Lower leg skin (tissue), 4 donors: ENCODE measurements at regions not wholly inside any gene's neighbourhood (a gene's known extent, or its start where the extent isn't known, plus 50 kb on each side); places are given as distances from the start of the nearest gene placed in this dataset.

Experiments used
- DNase-seq, 2 donors: peaks; one replicate each; pipeline ENCODE4 v3.0.0-alpha.2; 2019; ENCODE audit warnings: low spot score in 2 of 2
- H3K4me3 ChIP-seq: fragments of 200-600 bp; sonication (generic); 2 replicates; pipeline ENCODE4 v1.5.1; 2017; ENCODE audit warnings: mild to moderate bottlenecking, low read depth; ENCODE audit not compliant: poor library complexity, severe bottlenecking
- POLR2A ChIP-seq, 2 donors: fragments of 450-650 bp; IDR thresholded peaks; one replicate each; pipeline ENCODE4 v1.6.1; 2016 to 2017; ENCODE audit warnings: antibody characterized with exemption in 2 of 2, mild to moderate bottlenecking in 1 of 2, moderate library complexity in 1 of 2
- WGBS, 2 donors: methylation state at CpG; one replicate each; pipeline ENCODE4 v1.1.5; 2018; 5-methylcytosine and 5-hydroxymethylcytosine counted together
- intact Hi-C: fragments of 100-400 bp; cut with DNase I; formaldehyde crosslinking; loops from one replicate; pipeline ENCODE4 v1.15.0; 2023; ENCODE audit warnings: low total_unique reads
- TF ChIP-seq, protein P1 (sequence below), 3 donors: fragments of 450-650 bp; IDR thresholded peaks; one replicate each; pipeline ENCODE4 v1.5.1; 2016; ENCODE audit warnings: antibody characterized with exemption in 3 of 3, mild to moderate bottlenecking in 3 of 3, moderate library complexity in 2 of 3

DNA sequence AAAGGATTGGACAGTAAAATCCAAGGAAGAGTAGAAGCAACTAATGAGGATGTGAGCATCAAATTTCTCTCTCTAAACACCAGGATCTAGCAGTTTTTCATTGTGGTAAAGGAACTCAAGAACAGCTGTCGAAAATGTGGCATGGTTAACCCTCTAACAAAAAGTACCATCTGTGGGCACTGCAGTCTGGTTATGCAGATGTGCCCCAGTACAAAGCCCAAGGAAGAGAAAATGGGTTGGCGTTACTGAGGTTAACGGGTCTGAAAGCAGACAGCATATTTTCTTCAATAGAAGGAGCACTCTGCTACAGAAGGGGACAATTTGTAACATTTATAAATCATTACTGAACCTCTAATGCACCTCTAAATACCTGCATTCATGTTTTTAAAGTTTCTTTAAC lies 253.0 kb upstream of the HNRNPA3 start:
- intact Hi-C loops, result no loop called here
- DNase-seq, result no peak
- TF ChIP-seq, protein P1, sequence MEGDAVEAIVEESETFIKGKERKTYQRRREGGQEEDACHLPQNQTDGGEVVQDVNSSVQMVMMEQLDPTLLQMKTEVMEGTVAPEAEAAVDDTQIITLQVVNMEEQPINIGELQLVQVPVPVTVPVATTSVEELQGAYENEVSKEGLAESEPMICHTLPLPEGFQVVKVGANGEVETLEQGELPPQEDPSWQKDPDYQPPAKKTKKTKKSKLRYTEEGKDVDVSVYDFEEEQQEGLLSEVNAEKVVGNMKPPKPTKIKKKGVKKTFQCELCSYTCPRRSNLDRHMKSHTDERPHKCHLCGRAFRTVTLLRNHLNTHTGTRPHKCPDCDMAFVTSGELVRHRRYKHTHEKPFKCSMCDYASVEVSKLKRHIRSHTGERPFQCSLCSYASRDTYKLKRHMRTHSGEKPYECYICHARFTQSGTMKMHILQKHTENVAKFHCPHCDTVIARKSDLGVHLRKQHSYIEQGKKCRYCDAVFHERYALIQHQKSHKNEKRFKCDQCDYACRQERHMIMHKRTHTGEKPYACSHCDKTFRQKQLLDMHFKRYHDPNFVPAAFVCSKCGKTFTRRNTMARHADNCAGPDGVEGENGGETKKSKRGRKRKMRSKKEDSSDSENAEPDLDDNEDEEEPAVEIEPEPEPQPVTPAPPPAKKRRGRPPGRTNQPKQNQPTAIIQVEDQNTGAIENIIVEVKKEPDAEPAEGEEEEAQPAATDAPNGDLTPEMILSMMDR (IDR thresholded peaks at IDR 0.05), result no peak
- TF ChIP-seq POLR2A (IDR thresholded peaks at IDR 0.05), result no peak
- 43 to 64% methylated on average over 3 of the region's 3 CpGs for WGBS, 2 donors
- no peak overlapping the region for H3K4me3 ChIP-seq

DNA sequence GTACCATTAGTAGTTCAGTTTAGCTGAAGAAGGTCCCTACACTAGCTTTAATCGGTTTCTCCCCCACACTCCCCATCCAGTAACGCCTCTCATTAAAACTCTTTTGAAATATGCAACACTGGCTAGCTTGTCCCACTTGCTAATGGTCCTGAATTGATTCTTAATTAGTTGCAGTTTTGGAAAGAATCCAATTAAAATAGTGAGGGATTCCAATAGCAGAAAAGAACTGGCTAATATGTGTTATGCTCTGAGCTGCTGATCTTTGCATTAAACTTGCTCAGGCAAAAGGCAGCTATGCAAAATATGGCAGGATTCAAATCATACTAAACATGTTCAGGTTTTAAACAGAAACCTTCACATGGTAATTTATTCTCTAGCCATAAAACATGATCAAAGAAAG lies 252.5 kb upstream of the HNRNPA3 start:
- 42 to 56% methylated on average over 2 of the region's 2 CpGs for WGBS, 2 donors
- no peak for TF ChIP-seq POLR2A (IDR thresholded peaks at IDR 0.05)
- TF ChIP-seq, protein P1 (IDR thresholded peaks at IDR 0.05), result no peak
- intact Hi-C loops, result no loop called here
- H3K4me3 ChIP-seq, result no peak overlapping the region
- no peak for DNase-seq

DNA sequence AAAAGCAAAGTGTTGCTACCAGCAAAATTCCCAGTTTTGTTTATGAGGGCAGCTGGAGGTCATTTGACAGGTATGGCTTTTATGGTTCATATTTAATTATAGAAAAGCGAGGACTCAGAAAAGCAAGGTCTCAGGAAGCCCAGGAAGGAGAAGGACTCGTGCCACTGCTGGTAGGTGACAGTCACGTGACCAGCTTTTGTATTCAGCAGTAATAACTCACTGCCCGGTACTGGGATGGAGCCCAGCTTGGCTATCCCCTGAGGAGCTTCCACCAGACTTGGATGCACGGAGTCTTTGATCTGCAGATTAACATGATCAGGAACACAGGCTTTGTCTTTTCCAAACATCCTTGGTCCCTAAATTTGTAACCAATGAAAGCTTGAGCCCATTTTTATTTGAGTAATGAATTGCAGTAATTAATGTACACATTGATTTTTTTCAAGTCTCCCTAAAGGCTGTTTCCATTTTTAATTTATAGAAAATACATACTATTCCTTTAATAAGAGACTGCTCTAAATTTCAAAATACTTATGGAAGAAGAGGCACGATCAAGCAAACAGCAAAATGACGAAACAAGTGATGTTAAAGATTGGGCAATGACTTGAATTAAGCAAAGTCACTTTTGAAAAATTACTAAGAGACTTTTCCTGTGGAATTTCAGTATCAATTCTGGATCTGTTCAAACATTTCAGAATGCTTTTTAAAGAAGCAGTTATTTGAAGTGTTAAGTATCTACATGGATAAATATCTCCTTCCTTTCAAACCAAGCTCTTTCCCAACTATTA lies 251.7 kb upstream of the HNRNPA3 start:
- WGBS, 2 donors, result 36 to 41% methylated on average over 7 of the region's 7 CpGs
- DNase-seq, result no peak
- H3K4me3 ChIP-seq, result no peak overlapping the region
- intact Hi-C loops, result no loop called here
- TF ChIP-seq, protein P1 (IDR thresholded peaks at IDR 0.05), result no peak
- TF ChIP-seq POLR2A (IDR thresholded peaks at IDR 0.05), result no peak

DNA sequence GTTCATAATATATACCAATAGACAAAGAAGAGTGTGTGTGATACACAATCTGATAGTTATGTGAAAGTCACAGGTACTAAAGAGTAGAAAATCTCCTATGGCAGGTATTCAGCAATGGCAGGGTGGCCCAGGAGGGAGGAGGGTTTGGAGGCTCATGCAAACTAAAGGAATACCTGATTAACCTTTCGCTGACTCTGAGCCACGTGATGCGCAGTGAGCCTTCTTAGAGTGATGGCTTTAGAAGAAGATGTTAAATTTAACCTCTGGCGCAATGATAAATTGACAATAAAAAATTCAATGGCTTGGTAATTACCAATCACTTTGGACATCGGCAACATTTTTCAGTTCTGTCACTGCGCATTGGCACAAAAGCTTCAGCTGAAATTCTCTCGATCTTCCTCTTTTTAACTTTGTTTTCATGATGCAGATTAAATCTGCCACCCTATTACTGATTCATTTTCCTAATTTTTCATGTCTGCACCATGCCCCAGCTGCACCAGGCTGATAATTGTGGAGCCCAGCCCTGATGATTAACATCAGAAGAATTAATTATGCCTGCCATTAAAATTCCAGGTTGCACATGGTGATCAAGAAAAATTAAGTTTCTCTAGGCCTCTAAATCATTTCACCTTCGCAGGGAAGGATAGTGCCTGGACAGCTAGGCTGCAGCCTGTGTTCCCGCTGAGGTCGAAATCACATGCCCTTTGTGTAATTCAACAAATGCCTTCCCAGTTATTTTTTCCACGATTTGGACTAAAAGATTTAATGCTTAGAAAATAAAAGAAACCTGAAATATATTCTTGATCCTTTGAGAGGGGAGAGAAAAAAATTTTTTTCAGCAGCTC lies 250.6 kb upstream of the HNRNPA3 start:
- TF ChIP-seq POLR2A (IDR thresholded peaks at IDR 0.05), result no peak
- H3K4me3 ChIP-seq, result no peak overlapping the region
- DNase-seq, result no peak
- intact Hi-C loops, result no loop called here
- 76 to 78% methylated on average over 11 of the region's 11 CpGs for WGBS, 2 donors

DNA sequence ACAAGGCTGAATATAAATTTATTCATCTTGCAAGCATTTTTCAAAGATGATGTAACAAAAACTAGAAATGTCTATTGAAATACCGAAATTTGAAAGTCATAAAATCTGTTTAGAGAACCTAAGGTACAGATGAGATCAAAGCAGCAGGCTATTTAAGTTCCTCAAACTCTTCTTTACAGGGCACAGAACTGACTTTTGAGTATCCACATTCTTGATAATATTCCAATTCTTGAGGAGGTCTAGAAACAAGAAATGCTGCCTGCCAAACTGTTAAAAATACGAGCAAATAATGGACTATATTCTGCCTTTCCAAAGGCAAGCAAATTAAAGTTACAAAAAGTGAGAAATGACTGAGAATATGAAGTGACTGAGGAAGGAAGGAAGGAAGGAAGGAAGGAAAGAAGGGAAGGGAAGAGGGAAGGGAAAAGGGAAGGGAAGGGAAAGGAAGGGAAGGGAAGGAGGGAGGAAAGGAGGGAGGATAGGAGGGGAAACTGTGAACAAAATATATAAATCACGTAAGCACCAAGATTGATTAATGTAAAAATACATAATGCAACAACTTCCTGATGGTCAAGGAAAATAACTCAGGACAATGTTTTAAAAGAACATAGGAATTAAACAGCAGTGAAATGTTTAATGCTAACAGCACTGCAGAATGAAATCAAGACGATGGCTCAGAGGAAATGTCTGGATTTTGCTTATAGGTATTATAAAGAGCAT lies 248.9 kb upstream of the HNRNPA3 start:
- WGBS, 2 donors, result 51% methylated on average over 4 of the region's 4 CpGs
- intact Hi-C loops, result no loop called here
- no peak overlapping the region for H3K4me3 ChIP-seq
- no peak for DNase-seq
- no peak for TF ChIP-seq POLR2A (IDR thresholded peaks at IDR 0.05)
- TF ChIP-seq, protein P1 (IDR thresholded peaks at IDR 0.05), result no peak

DNA sequence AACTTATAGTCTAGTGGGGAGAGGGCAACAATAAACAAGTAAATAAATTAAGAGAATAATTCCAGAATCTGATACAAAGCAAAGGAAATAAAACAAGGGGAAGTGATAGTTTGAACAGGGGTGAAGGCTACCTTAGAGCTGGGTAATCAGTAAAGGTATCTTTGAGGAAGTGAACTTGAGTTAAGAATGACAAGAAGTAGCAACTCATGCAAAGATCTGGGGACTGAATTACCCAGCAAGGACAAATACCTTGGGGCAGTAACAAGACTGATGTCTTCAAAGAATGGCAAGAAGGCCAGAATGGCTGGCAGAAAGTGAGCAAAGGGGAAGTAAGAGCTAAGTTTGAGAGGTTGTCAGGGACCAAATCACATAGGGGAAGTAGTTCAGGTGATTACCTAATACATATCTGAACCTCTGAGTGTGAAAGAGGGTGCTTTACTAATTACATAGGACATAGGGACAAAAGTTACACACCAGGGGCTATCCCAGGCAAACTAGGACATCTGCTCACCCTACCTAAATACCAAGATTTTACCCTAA lies 244.6 kb upstream of the HNRNPA3 start:
- no peak for TF ChIP-seq POLR2A (IDR thresholded peaks at IDR 0.05)
- TF ChIP-seq, protein P1 (IDR thresholded peaks at IDR 0.05), result no peak
- intact Hi-C loops, result no loop called here
- H3K4me3 ChIP-seq, result no peak overlapping the region
- no peak for DNase-seq
